Esophagus muscularis mucosa (tissue), 4 donors: ENCODE measurements at regions not wholly inside any gene's neighbourhood (a gene's known extent, or its start where the extent isn't known, plus 50 kb on each side); places are given as distances from the start of the nearest gene placed in this dataset.

ENCODE experiments used
- CTCF ChIP-seq, 3 experiments: fragments of 200-600 bp in 2 of 3; fragments of 450-650 bp in 1 of 3; sonication (generic) in 2 of 3; IDR thresholded peaks; one replicate each; pipeline ENCODE4 v1.5.1; 2017 to 2019; ENCODE audit warnings: antibody characterized with exemption in 3 of 3, mild to moderate bottlenecking in 2 of 3, moderate library complexity in 1 of 3
- EP300 ChIP-seq: sonication (generic); formaldehyde crosslinking; IDR thresholded peaks from one replicate; pipeline ENCODE4 v1.6.1; 2017; ENCODE audit warnings: antibody characterized with exemption
- POLR2A ChIP-seq: fragments of 450-650 bp; IDR thresholded peaks from one replicate; pipeline ENCODE4 v1.6.1; 2017; ENCODE audit warnings: antibody characterized with exemption, moderate library complexity, mild to moderate bottlenecking, low read depth
- POLR2AphosphoS5 ChIP-seq, 2 donors: sonication (generic); formaldehyde crosslinking; IDR thresholded peaks; one replicate each; pipeline ENCODE4 v1.6.1; 2017; ENCODE audit warnings: antibody characterized with exemption in 2 of 2

DNA sequence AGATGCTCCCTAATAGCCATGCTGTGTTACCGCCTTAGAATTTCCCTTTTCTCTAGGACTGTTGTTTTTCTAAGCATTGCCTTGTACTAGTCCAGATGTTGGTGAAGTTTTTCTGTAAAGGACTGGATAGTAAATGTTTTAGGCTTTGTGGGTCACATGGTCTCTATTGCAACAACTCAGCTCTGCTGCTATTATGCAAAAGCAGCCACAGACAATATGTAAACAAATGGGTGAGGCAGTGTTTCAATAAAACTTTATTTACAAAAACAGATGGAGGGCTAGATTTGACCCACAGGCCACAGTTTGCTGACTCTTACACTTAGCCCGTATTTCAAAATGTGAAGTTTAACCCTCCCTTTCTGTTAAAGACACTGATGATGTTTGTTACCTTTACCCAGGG lies 207.6 kb upstream of the MYLIP start:
- TF ChIP-seq POLR2A (no peak), CTCF (IDR thresholded peaks at IDR 0.05) (no peak), POLR2AphosphoS5 (IDR thresholded peaks at IDR 0.05) (no peak), EP300 (no peak)
